Peyer's patch (tissue), 4 donors: ENCODE measurements at regions not wholly inside any gene's neighbourhood (a gene's known extent, or its start where the extent isn't known, plus 50 kb on each side); places are given as distances from the start of the nearest gene placed in this dataset.

Experiments
- DNase-seq, 3 donors: peaks; one replicate each; pipeline ENCODE4 v3.0.0-alpha.2; 2017 to 2019
- H3K27ac ChIP-seq, 4 donors: fragments of 200-600 bp; sonication (generic); one replicate each; pipeline ENCODE4 v1.5.1; 2016 to 2019
- H3K27me3 ChIP-seq, 2 donors: fragments of 200-600 bp; sonication (generic); one replicate each; pipeline ENCODE4 v1.5.1; 2019
- H3K36me3 ChIP-seq, 3 donors: fragments of 200-600 bp; sonication (generic); one replicate each; pipeline ENCODE4 v1.5.1; 2016 to 2019
- H3K4me1 ChIP-seq, 4 donors: fragments of 200-600 bp; sonication (generic); one replicate each; pipeline ENCODE4 v1.5.1; 2016 to 2019
- H3K4me3 ChIP-seq, 4 donors: fragments of 200-600 bp; sonication (generic); 1 replicate in 3 of 4; 2 replicates in 1 of 4; pipeline ENCODE4 v1.5.1; 2016 to 2019; ENCODE audit warnings: mild to moderate bottlenecking in 1 of 4
- H3K9me3 ChIP-seq, 4 donors: fragments of 200-600 bp; sonication (generic); one replicate each; pipeline ENCODE4 v1.5.1; 2016 to 2019; ENCODE audit warnings: mild to moderate bottlenecking in 1 of 4
- CTCF ChIP-seq, 6 experiments: fragments of 450-650 bp in 4 of 6; fragments of 200-600 bp in 2 of 6; sonication (generic) in 1 of 6; IDR thresholded peaks; one replicate each; pipeline ENCODE4 v1.5.1; 2017 to 2019; ENCODE audit warnings: antibody characterized with exemption in 6 of 6, mild to moderate bottlenecking in 3 of 6, moderate library complexity in 1 of 6
- POLR2A ChIP-seq, 2 donors: fragments of 450-650 bp; IDR thresholded peaks; one replicate each; pipeline ENCODE4 v1.5.1; 2017; ENCODE audit warnings: antibody characterized with exemption in 2 of 2, mild to moderate bottlenecking in 2 of 2, moderate library complexity in 2 of 2

- no peaks in the 10 kb centered on the region for H3K36me3 ChIP-seq
- DNase-seq: no peak
- H3K27me3 ChIP-seq: no peaks in the 10 kb centered on the region
- no peaks in the 10 kb centered on the region for H3K4me1 ChIP-seq
- TF ChIP-seq POLR2A (IDR thresholded peaks at IDR 0.05) (no peak), CTCF (IDR thresholded peaks at IDR 0.05) (no peak)
- H3K4me3 ChIP-seq: no peak overlapping the region
- H3K9me3 ChIP-seq: peaks cover 0 to 4% (median 0%) of the 10 kb centered on the region in 4 donors
- H3K27ac ChIP-seq: no peak overlapping the region
These were observed 176.8 kb upstream of the LRP1B start for GRCh38 chr2:142307616-142308115.

GRCh38 chr2:142307086-142307485 is 176.3 kb upstream of the LRP1B start:
- DNase-seq: no peak
- peaks cover 0 to 4% (median 0%) of the 10 kb centered on the region in 4 donors for H3K9me3 ChIP-seq
- H3K36me3 ChIP-seq: no peaks in the 10 kb centered on the region
- no peaks in the 10 kb centered on the region for H3K27me3 ChIP-seq
- no peaks in the 10 kb centered on the region for H3K4me1 ChIP-seq
- no peak for TF ChIP-seq CTCF (IDR thresholded peaks at IDR 0.05)
- TF ChIP-seq POLR2A (IDR thresholded peaks at IDR 0.05): no peak
- H3K27ac ChIP-seq: no peak overlapping the region
- no peak overlapping the region for H3K4me3 ChIP-seq

DNA sequence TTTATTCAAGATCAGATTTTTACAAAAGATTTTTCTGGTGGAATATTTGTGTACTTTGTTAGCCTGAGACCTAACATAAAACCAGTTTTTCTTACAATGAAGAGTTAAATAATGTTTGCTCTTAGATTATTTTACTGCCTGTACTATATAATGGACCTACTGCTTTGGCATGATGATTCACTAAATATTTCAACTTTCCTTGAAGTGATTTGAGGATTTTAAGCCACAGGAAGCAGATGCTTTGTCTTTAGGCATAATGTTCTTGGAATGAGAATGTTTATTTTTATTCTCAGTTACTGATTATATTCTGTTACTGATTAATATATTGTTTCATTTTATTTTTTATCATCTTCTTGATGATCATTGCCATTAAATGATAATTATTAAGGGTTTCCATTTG is 175.3 kb upstream of the LRP1B start:
- Histone ChIP-seq H3K4me3 (no peak overlapping the region), H3K27ac (no peak overlapping the region), H3K4me1 (no peaks in the 10 kb centered on the region), H3K9me3 (peaks cover 0 to 4% (median 0%) of the 10 kb centered on the region in 4 donors), H3K27me3 (no peaks in the 10 kb centered on the region), H3K36me3 (no peaks in the 10 kb centered on the region)
- no peak for TF ChIP-seq POLR2A (IDR thresholded peaks at IDR 0.05)
- TF ChIP-seq CTCF (IDR thresholded peaks at IDR 0.05): no peak
- DNase-seq: no peak

- H3K36me3 ChIP-seq: no peaks in the 10 kb centered on the region
- H3K27ac ChIP-seq: no peak overlapping the region
- no peak for TF ChIP-seq CTCF (IDR thresholded peaks at IDR 0.05)
- no peak for TF ChIP-seq POLR2A (IDR thresholded peaks at IDR 0.05)
- no peak for DNase-seq
- H3K27me3 ChIP-seq: no peaks in the 10 kb centered on the region
- no peak overlapping the region for H3K4me3 ChIP-seq
- no peaks in the 10 kb centered on the region for H3K4me1 ChIP-seq
- no peaks in the 10 kb centered on the region for H3K9me3 ChIP-seq
These were observed 169.7 kb upstream of the LRP1B start for GRCh38 chr2:142300517-142300916.

DNA sequence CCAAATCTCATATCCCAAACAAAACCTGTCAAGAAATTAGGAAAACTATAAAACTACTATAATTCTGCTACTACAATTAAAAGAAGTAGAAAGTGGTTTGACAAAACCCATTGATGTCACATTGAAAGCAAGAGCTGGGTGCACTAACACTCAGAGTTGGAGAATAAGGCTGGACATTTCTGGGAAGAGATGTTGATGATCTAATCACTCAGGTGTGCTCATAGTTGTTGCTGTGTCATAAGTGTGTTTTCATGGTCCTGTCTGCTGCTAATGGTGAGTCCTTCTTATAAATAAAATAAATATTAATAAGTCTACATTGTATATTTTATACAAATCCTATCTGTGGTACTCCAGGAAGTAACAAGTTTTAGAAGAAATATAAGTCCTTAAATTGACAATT is 168.2 kb upstream of the LRP1B start:
- no peak overlapping the region for H3K27ac ChIP-seq
- H3K4me1 ChIP-seq: no peaks in the 10 kb centered on the region
- no peaks in the 10 kb centered on the region for H3K27me3 ChIP-seq
- TF ChIP-seq CTCF (IDR thresholded peaks at IDR 0.05) (no peak), POLR2A (IDR thresholded peaks at IDR 0.05) (no peak)
- DNase-seq: no peak
- no peaks in the 10 kb centered on the region for H3K9me3 ChIP-seq
- H3K36me3 ChIP-seq: no peaks in the 10 kb centered on the region
- H3K4me3 ChIP-seq: no peak overlapping the region

DNA sequence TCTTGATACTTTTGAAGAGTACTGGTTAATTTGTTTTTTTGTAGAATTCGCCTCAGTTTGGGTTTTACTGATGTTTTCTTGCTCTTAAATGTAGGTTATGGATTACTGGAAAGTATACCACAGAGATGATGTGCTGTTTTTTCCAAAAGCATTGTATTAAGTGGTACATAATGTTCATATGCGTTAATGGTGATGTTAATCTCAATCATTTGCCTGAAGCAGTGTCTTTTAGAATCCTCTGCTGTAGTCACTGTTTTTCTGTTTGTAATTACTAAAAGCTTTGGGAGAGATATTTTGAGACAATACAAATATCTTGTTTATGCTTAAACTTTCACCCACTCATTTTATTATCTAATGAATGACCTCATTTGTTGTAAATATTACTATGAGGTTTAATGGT is 163.4 kb upstream of the LRP1B start:
- no peak overlapping the region for H3K27ac ChIP-seq
- H3K9me3 ChIP-seq: no peaks in the 10 kb centered on the region
- no peaks in the 10 kb centered on the region for H3K27me3 ChIP-seq
- no peak overlapping the region for H3K4me3 ChIP-seq
- DNase-seq: no peak
- no peaks in the 10 kb centered on the region for H3K36me3 ChIP-seq
- H3K4me1 ChIP-seq: no peaks in the 10 kb centered on the region
- TF ChIP-seq CTCF (IDR thresholded peaks at IDR 0.05) (no peak), POLR2A (IDR thresholded peaks at IDR 0.05) (no peak)
